ENCODE measurements at regions not wholly inside any gene's neighbourhood (a gene's known extent, or its start where the extent isn't known, plus 50 kb on each side); places are given as distances from the start of the nearest gene placed in this dataset.

GRCh38 chr4:57544811-57545654, 434.8 kb upstream of the IGFBP7 start:
- Histone ChIP-seq H3K27me3 (no peaks in the 10 kb centered on the region), H3K4me1 (no peaks in the 10 kb centered on the region), H3K4me3 (no peak overlapping the region), H3K9me3 (no peaks in the 10 kb centered on the region), H3K27ac (no peak overlapping the region), H3K36me3 (no peaks in the 10 kb centered on the region)
- ATAC-seq (no peak), DNase-seq (no peak)
- WGBS, 4 donors, result 52 to 64% (median 55%) methylated on average over 4 of the region's 4 CpGs
- intact Hi-C loops (cut with DNase I), result no loop called here
- TF ChIP-seq POLR2A (IDR thresholded peaks at IDR 0.05) (no peak), CTCF (IDR thresholded peaks at IDR 0.05) (no peak)

GRCh38 chr4:57504797-57505530, 394.8 kb upstream of the IGFBP7 start:
- Histone ChIP-seq H3K9me3 (no peaks in the 10 kb centered on the region), H3K4me1 (peaks cover 0 to 9% (median 0%) of the 10 kb centered on the region in 12 donors), H3K27ac (no peak overlapping the region), H3K4me3 (no peak overlapping the region), H3K36me3 (no peaks in the 10 kb centered on the region), H3K27me3 (no peaks in the 10 kb centered on the region)
- ATAC-seq (peak in 1 of 4 donors; percentile 10), DNase-seq (no peak)
- WGBS, 4 donors, result 28 to 38% (median 32%) methylated on average over 5 of the region's 5 CpGs
- intact Hi-C loops (cut with DNase I), result no loop called here
- TF ChIP-seq CTCF (IDR thresholded peaks at IDR 0.05) (no peak), POLR2A (IDR thresholded peaks at IDR 0.05) (no peak)

- DNase-seq, result no peak
- H3K27me3 ChIP-seq, result no peaks in the 10 kb centered on the region
- 75 to 84% (median 81%) methylated on average over 3 of the region's 3 CpGs for WGBS, 4 donors
- no peaks in the 10 kb centered on the region for H3K36me3 ChIP-seq
- no peaks in the 10 kb centered on the region for H3K9me3 ChIP-seq
- no peak for ATAC-seq
- peaks cover 0 to 9% (median 0%) of the 10 kb centered on the region in 12 donors for H3K4me1 ChIP-seq
- TF ChIP-seq POLR2A (IDR thresholded peaks at IDR 0.05) (no peak), CTCF (IDR thresholded peaks at IDR 0.05) (no peak)
- no peak overlapping the region for H3K4me3 ChIP-seq
- intact Hi-C loops (cut with DNase I), result no loop called here
- H3K27ac ChIP-seq, result no peak overlapping the region
Observed at GRCh38 chr4:57504139-57504538, 394.0 kb upstream of the IGFBP7 start.

GRCh38 chr4:57501720-57502119, 391.5 kb upstream of the IGFBP7 start:
- peaks cover 0 to 9% (median 0%) of the 10 kb centered on the region in 12 donors for H3K4me1 ChIP-seq
- DNase-seq (peak in 4 of 5 donors; percentile 45 to 80 (median 66)), ATAC-seq (peak; percentile 96 to 98 (median 96))
- peak overlapping the region in 4 of 12 donors; percentile 8 to 58 (median 28) for H3K27ac ChIP-seq
- no peak for TF ChIP-seq POLR2A (IDR thresholded peaks at IDR 0.05)
- no peak for TF ChIP-seq CTCF (IDR thresholded peaks at IDR 0.05)
- no peaks in the 10 kb centered on the region for H3K36me3 ChIP-seq
- H3K9me3 ChIP-seq, result no peaks in the 10 kb centered on the region
- H3K27me3 ChIP-seq, result no peaks in the 10 kb centered on the region
- 15 to 29% (median 25%) methylated on average over 4 of the region's 4 CpGs for WGBS, 4 donors
- no peak overlapping the region for H3K4me3 ChIP-seq
- intact Hi-C loops (cut with DNase I), result no loop called here

Measured in heart left ventricle (tissue), 16 donors.